NCI-H345 treated with DMSO at 0.1 percent for 48 hours (cell line): ENCODE measurements at regions not wholly inside any gene's neighbourhood (a gene's known extent, or its start where the extent isn't known, plus 50 kb on each side); places are given as distances from the start of the nearest gene placed in this dataset.
"Not testable (repeated sequence)": the region's sequence is repeated elsewhere in the genome, so short reads cannot be mapped to it uniquely, and the experiment has no call there.

Experiments used
- DNase-seq: peaks from one replicate; lab custom pipeline; 2025; ENCODE audit not compliant: unreplicated experiment; lab: John Stamatoyannopoulos, UW

GRCh38 chr9:28413471-28413870 is 840.2 kb upstream of the C9orf72 start:
- DNase-seq: no peak

- no peak for DNase-seq
Observed at GRCh38 chr9:28423255-28423654, 850.0 kb upstream of the C9orf72 start.

- DNase-seq: no peak
Observed at GRCh38 chr9:28435456-28435855, 862.2 kb upstream of the C9orf72 start.

- no peak for DNase-seq
Observed at GRCh38 chr9:28439688-28440087, 866.4 kb upstream of the C9orf72 start.

GRCh38 chr9:28443461-28443860 is 870.2 kb upstream of the C9orf72 start:
- no peak for DNase-seq

- DNase-seq: no peak
Observed at GRCh38 chr9:28444637-28445036, 871.4 kb upstream of the C9orf72 start.

- DNase-seq: no peak
Observed at GRCh38 chr9:28445211-28445610, 871.9 kb upstream of the C9orf72 start.

- no peak for DNase-seq
Observed at GRCh38 chr9:28453918-28454317, 880.6 kb upstream of the C9orf72 start.

GRCh38 chr9:28456861-28457260 is 883.6 kb upstream of the C9orf72 start:
- DNase-seq: no peak

- no peak for DNase-seq
Observed at GRCh38 chr9:28464481-28465216, 891.4 kb upstream of the C9orf72 start.

- DNase-seq: no peak
Observed at GRCh38 chr9:28471261-28471660, 898.0 kb upstream of the C9orf72 start.

GRCh38 chr9:28487561-28487960 is 914.3 kb upstream of the C9orf72 start:
- no peak for DNase-seq

GRCh38 chr9:28491121-28491520 is 917.8 kb upstream of the C9orf72 start:
- DNase-seq: no peak

GRCh38 chr9:28498168-28498567 is 924.9 kb upstream of the C9orf72 start:
- DNase-seq: not testable (repeated sequence)

GRCh38 chr9:28502189-28502588 is 928.9 kb upstream of the C9orf72 start:
- no peak for DNase-seq

- DNase-seq: no peak
Observed at GRCh38 chr9:28502741-28503140, 929.5 kb upstream of the C9orf72 start.

GRCh38 chr9:28503573-28503972 is 930.3 kb upstream of the C9orf72 start:
- DNase-seq: no peak

GRCh38 chr9:28518439-28518838 is 945.2 kb upstream of the C9orf72 start:
- no peak for DNase-seq

GRCh38 chr9:28524309-28524708 is 951.0 kb upstream of the C9orf72 start:
- not testable (repeated sequence) for DNase-seq

GRCh38 chr9:28528049-28528448 is 954.8 kb upstream of the C9orf72 start:
- no peak for DNase-seq

GRCh38 chr9:28538132-28538531 is 964.9 kb upstream of the C9orf72 start:
- DNase-seq: no peak

- no peak for DNase-seq
Observed at GRCh38 chr9:28539434-28540070, 966.3 kb upstream of the C9orf72 start.

GRCh38 chr9:28542928-28543327 is 969.6 kb upstream of the C9orf72 start:
- no peak for DNase-seq
